Thymus (tissue), 11 donors: ENCODE measurements at regions not wholly inside any gene's neighbourhood (a gene's known extent, or its start where the extent isn't known, plus 50 kb on each side); places are given as distances from the start of the nearest gene placed in this dataset.

Experiments used
- DNase-seq, 9 donors: peaks; one replicate each; pipeline ENCODE4 v3.0.0-alpha.2; 2013; ENCODE audit warnings: low spot score in 9 of 9, low read depth in 6 of 9, missing footprints in 1 of 9
- H3K27ac ChIP-seq, 2 donors: one replicate each; pipeline ENCODE4 v1.5.1; 2013; ENCODE audit warnings: control low read depth in 1 of 2, low read depth in 1 of 2, low read length in 1 of 2, mild to moderate bottlenecking in 1 of 2, moderate library complexity in 1 of 2
- H3K27me3 ChIP-seq, 2 donors: one replicate each; pipeline ENCODE4 v1.5.1; 2013; ENCODE audit warnings: low read length in 1 of 2; ENCODE audit not compliant: control insufficient read depth in 2 of 2, insufficient read depth in 1 of 2
- H3K36me3 ChIP-seq, 2 donors: one replicate each; pipeline ENCODE4 v1.5.1; 2013; ENCODE audit warnings: low read length in 1 of 2, mild to moderate bottlenecking in 1 of 2, moderate library complexity in 1 of 2; ENCODE audit not compliant: control insufficient read depth in 2 of 2, insufficient read depth in 2 of 2
- H3K4me1 ChIP-seq, 2 donors: one replicate each; pipeline ENCODE4 v1.5.1; 2013; ENCODE audit warnings: low read length in 2 of 2; ENCODE audit not compliant: control insufficient read depth in 2 of 2, insufficient read depth in 2 of 2
- H3K4me3 ChIP-seq, 2 donors: one replicate each; pipeline ENCODE4 v1.5.1; 2013; ENCODE audit warnings: low read length in 2 of 2, control low read depth in 1 of 2, mild to moderate bottlenecking in 1 of 2
- H3K9me3 ChIP-seq, 2 donors: one replicate each; pipeline ENCODE4 v1.5.1; 2013; ENCODE audit warnings: low read length in 1 of 2, mild to moderate bottlenecking in 1 of 2; ENCODE audit not compliant: control insufficient read depth in 2 of 2, insufficient read depth in 1 of 2
- WGBS: extraction: QIAGEN DNeasy Blood & Tissue Kit; methylation state at CpG from one replicate; pipeline ENCODE4 v1.1.7; 2013; 5-methylcytosine and 5-hydroxymethylcytosine counted together
- donor health status: healthy.

GRCh38 chr13:68081061-68081460, 850.9 kb upstream of the PCDH9 start:
- H3K36me3 ChIP-seq: no peaks in the 10 kb centered on the region
- no peak overlapping the region for H3K27ac ChIP-seq
- H3K4me1 ChIP-seq: no peaks in the 10 kb centered on the region
- no peak for DNase-seq
- H3K27me3 ChIP-seq: no peaks in the 10 kb centered on the region
- no peak overlapping the region for H3K4me3 ChIP-seq
- WGBS: 44% methylated on average over 2 of the region's 2 CpGs
- no peaks in the 10 kb centered on the region for H3K9me3 ChIP-seq

DNA sequence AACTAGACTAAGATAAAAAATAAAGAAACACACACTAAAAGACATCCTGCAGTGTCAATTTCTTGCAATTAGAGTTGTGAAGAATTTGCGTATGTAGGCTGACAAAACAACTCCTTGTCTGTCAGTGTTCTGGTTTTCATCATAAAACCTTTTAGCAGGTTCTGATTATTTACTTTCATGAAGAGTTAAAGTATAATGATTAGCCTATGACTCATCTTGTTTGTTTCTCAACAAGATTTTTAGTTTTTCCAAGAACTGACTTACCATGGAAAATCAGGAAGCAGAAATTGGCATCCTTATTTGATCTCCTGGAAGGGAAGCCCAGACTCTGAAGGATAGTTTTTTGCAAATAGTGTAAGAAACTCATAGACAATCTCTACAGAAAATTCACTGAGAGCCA, 848.7 kb upstream of the PCDH9 start:
- Histone ChIP-seq H3K4me1 (no peaks in the 10 kb centered on the region), H3K27ac (no peak overlapping the region), H3K9me3 (peaks cover 1 to 8% of the 10 kb centered on the region in 2 donors), H3K27me3 (no peaks in the 10 kb centered on the region), H3K4me3 (no peak overlapping the region), H3K36me3 (no peaks in the 10 kb centered on the region)
- DNase-seq: no peak
- WGBS: 94% methylated on average over 1 of the region's 1 CpG

DNA sequence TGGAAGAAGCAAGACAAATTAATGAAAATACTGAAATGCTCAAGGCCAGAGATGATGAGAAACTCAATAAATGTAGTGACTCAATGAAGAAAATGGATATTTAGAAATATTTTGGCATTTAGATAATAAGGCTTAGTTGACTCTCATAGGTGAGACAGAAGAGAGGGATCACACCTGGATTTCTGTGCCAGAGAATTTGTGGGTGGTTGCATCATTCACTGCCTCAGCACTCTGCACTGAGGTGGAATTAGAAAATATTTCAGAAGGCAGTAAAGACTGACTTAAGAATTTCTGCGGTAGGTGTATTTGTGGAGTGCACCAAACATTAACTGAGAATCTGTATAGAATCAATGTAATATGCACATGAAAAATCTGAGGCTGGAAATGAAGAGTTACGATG, 848.3 kb upstream of the PCDH9 start:
- Histone ChIP-seq H3K36me3 (no peaks in the 10 kb centered on the region), H3K4me3 (no peak overlapping the region), H3K27me3 (no peaks in the 10 kb centered on the region), H3K9me3 (peaks cover 1 to 8% of the 10 kb centered on the region in 2 donors), H3K4me1 (no peaks in the 10 kb centered on the region), H3K27ac (no peak overlapping the region)
- 95% methylated on average over 2 of the region's 2 CpGs for WGBS
- DNase-seq: no peak

GRCh38 chr13:68076046-68076445, 845.9 kb upstream of the PCDH9 start:
- H3K27ac ChIP-seq: no peak overlapping the region
- H3K36me3 ChIP-seq: no peaks in the 10 kb centered on the region
- WGBS: 96% methylated on average over 9 of the region's 9 CpGs
- no peak overlapping the region for H3K4me3 ChIP-seq
- H3K9me3 ChIP-seq: peaks cover 1 to 8% of the 10 kb centered on the region in 2 donors
- no peaks in the 10 kb centered on the region for H3K27me3 ChIP-seq
- H3K4me1 ChIP-seq: no peaks in the 10 kb centered on the region
- no peak for DNase-seq

DNA sequence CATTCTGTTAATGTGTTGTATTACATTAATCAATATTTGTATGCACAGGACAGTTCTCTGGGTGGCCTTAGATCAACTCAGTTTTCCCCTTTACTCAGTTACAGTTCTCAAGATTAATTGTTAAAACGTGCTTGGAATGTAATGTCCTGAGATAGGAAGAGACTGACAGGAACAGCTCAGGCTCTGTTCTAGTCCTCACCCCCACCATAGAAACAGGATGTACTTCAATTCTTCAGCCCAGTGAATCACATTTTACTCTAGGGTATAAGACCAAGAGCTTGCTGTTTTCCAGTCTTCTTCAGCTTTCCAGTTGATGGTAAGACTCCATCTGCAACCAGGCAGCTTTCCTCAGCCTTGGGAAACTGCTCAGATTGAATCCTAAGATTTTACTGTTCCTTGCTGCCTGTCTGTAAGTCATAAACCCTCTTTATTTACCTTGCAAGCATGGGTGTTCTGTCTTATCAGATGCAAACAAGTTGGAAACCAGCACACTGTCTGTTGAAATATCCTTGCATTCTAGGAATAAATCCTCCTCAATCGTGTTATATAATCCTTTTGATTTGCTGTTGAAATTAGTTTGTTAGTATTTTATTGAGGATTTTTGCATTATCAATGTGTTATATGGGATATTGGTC, 836.9 kb upstream of the PCDH9 start:
- DNase-seq: no peak
- Histone ChIP-seq H3K4me1 (no peaks in the 10 kb centered on the region), H3K27me3 (no peaks in the 10 kb centered on the region), H3K36me3 (no peaks in the 10 kb centered on the region), H3K4me3 (no peak overlapping the region), H3K9me3 (no peaks in the 10 kb centered on the region), H3K27ac (no peak overlapping the region)
- 88% methylated on average over 2 of the region's 2 CpGs for WGBS

DNA sequence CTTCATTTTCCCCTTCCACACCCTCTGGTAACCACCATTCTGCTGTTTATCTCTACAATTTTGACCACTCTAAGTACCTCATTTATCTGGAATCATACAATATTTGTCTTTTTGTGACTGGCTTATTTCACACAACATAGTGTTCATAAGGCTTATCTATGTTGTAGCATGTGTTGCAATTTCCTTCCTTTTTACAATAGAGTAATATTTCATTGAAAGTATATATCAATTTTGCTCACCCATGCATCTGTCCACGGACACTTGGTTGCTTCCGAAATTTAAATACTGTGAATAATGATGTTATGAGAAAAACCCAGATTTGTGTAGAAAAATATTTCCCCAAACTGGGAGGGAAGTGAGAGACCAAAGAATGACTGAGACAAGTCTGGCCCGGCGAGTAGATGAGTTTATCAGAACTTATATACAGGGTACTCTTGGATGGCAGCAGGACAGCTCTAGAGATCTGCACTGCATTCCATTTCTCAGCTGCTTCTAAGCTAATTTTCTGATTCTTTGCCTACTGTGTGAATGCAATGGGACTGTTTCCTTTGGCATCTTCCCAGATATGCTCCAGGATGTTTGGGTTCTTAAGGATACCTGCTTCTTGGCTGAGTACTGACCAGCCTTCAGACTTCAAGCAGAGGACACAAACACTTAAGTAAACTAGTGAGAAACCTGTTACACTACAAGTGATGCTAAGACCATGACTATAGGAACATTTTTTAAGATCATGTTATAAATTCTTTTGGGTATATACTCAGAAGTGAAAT, 834.0 kb upstream of the PCDH9 start:
- Histone ChIP-seq H3K27ac (no peak overlapping the region), H3K4me1 (no peaks in the 10 kb centered on the region), H3K27me3 (no peaks in the 10 kb centered on the region), H3K4me3 (no peak overlapping the region), H3K9me3 (no peaks in the 10 kb centered on the region), H3K36me3 (no peaks in the 10 kb centered on the region)
- no peak for DNase-seq
- WGBS: 26% methylated on average over 4 of the region's 4 CpGs

- no peaks in the 10 kb centered on the region for H3K36me3 ChIP-seq
- no peak overlapping the region for H3K4me3 ChIP-seq
- 98% methylated on average over 1 of the region's 1 CpG for WGBS
- no peaks in the 10 kb centered on the region for H3K27me3 ChIP-seq
- no peak overlapping the region for H3K27ac ChIP-seq
- H3K9me3 ChIP-seq: peaks cover 0 to under 1% of the 10 kb centered on the region in 2 donors
- H3K4me1 ChIP-seq: no peaks in the 10 kb centered on the region
- no peak for DNase-seq
Measured at GRCh38 chr13:68063181-68063580, 833.0 kb upstream of the PCDH9 start.

DNA sequence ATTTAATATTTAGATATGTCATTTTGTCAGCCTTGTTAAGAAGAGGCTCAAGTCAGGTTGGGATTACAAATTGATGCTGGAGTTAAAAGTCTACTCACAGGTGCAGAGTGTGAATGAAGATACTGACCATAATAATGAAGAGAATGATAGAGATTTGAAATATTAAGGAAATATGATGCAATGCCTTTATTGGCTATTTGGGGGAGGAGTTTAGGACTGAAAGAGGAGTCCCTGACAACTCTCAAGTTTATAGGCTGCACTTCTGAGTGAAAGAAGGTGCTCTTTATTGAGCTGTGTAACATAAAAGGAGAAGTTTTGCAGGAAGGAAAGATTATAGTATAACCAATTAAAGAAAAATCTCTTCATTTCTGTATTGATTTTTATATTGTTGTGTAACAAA, 827.7 kb upstream of the PCDH9 start:
- H3K27ac ChIP-seq: no peak overlapping the region
- no peak overlapping the region for H3K4me3 ChIP-seq
- no peak for DNase-seq

DNA sequence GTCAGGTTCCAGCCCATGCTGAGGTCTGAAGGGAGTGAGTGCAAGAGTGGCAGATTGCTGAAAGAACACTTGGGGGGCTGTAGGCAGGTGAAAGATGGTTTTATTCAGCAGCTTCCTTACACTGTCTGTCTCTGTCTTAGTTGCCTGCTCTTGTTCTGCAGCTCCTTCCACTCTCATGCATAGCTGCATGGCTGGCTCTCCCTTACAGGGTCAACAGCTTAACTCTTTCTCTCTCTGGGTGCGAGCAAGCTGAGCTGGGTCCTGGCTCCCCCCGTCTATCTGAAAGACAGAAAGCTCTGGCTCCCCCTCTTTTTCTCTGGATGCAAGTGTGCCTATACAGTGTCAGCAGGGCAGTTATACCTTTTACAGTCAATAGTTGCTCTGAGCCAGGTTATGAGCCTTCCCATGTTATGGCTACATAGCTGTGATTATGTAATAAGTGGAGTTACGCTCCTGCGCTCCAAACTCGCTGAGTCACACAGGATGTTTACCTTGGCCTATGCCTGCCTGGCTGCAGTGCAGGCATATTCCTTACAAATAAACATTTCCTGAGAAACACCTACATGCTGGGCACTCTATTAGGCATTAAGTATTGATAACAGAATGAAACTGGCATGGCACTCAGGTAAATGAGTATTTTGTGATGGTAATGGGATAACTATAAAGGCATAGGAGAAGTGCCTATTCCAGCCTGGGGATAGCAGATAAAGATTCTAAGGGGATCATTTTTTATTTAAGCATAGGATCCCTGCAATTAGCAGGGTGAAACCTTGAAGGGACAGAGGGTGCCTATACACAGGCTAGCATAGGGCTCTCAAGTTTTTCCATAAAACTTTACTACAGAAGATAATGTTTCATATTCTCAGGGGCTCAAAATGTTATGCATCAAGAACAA, 826.9 kb upstream of the PCDH9 start:
- no peak for DNase-seq
- Histone ChIP-seq H3K27me3 (no peaks in the 10 kb centered on the region), H3K4me1 (no peaks in the 10 kb centered on the region), H3K4me3 (no peak overlapping the region), H3K9me3 (peaks cover 1 to 6% of the 10 kb centered on the region in 2 donors), H3K27ac (no peak overlapping the region), H3K36me3 (no peaks in the 10 kb centered on the region)
- whole genome bisulfite sequencing: 97% methylated on average over 5 of the region's 5 CpGs

More for the DNA sequence above, 827.7 kb upstream of the PCDH9 start:
- Histone ChIP-seq H3K4me1 (no peaks in the 10 kb centered on the region), H3K9me3 (peaks cover 1 to 6% of the 10 kb centered on the region in 2 donors), H3K27me3 (no peaks in the 10 kb centered on the region), H3K36me3 (no peaks in the 10 kb centered on the region)
